ENCODE measurements at regions not wholly inside any gene's neighbourhood (a gene's known extent, or its start where the extent isn't known, plus 50 kb on each side); places are given as distances from the start of the nearest gene placed in this dataset.
"Not testable (repeated sequence)": the region's sequence is repeated elsewhere in the genome, so short reads cannot be mapped to it uniquely, and the experiment has no call there.

DNA sequence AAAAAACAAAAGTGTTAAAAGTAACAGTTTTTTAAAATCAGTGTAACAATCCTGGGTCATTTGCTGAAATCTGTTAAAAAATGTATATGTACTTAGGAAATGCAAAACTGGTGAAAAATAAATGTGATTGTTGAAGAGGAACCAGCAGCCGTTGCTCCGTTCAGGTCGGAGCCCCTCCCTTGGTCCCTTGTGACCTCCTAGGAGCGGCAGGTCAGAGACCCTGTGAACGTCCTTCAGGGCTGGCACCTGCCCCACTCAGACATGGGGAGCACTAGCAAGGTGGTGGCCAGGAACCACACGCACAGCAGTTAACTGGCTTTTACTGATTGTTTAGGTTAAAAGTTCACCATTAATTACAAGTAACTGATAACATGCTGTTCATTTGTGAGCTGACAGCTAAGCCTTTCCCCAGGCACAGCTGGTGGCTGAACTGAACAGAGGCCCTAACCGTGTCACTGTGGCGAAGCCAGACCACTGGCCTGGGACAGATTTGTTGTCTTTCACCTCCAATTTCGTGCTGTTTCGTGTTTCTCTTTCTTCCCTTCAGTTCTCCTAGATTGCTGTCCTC, 159.2 kb upstream of the ALKAL2 start:
- DNase-seq (ENCODE audit: low spot score) = no peak

DNA sequence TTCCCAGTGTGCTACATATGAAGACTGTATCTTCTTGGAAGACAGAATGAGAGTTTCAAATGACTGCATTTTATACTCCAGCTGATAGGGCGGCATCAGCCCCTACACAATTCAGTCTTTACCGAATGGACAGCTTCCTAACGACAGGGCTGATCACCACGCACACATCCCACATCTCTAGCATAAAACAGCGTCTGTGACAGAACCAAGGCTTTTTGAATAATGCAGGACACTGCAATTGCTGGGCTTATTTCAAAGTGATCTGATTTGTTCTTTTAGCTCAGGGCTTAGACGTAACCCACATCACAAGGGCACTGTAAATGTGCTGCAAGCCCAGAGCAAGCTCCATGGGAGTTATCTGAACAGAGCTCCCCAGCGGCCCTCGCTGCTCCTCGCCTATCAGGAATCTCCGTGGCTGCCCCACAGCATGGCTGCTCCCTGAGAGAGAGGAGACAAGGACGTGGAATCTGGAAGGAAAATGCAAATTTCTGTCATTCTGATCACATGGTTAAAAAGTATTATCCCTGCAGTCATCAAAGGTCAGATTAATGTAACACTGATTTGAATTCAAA, 158.5 kb upstream of the ALKAL2 start:
- DNase-seq (ENCODE audit: low spot score) = no peak

DNA sequence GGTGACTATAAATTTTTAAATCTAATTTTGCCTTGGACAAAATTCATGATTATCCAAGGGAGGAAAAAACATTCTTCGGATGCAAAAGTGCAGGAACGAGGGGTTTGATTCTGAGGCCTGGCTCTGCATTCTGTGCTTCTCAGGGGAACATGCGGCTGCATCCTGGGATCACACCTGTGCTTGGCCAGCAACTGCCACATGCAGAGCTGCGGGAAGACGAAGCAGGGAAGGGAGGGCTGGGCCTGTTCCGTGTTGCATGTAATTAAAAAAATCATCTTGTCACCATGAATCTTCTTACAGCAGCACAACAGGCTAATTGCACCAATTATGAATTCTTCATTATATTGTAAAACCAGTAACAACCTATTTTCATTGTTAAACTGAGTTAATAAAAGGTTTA, 158.0 kb upstream of the ALKAL2 start:
- DNase-seq (ENCODE audit: low spot score) = no peak

DNA sequence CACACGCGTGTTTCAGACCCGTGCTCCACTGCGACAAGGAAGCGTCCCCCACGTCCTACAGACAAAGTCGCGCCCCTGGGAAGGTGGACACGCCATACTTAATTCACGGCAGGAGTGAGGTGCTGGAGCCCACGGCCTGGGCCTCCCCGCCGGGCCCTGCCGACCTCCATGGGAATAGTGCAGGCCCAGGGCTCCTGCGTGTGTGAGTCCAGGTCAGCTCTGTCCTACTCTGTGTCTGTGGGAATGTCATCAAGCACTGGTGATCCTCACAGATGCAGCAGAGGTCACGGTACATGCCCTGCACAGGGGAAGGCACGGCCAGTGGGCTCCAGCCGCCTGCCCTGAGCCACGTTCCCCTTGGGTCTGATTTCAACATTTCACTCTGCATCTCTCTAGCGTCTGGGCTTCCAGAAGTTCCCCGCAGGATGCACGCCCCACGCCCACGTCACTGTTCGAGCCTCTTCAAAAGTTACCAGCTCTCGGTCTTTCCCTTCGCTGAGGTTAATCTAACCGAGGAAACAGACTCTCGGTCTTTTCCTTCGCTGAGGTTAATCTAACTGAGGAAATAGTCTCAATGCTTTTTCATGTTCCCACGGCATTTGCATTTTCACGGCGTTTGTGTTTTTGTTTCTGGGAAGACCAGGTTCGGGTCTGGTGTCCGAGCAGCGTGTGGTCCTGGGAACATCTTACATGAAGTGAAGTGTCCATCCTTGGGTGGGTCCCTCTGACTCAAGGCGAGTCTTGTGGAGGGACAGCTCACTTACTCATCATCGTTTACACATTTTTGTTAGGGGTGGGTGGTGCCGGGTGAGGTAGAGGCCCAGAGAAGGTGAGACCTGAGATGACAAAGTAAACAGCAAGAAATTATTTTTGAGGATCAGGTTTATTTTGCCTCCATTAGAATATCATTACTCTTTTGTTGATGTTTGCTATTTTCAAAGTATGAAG, 157.3 kb upstream of the ALKAL2 start:
- DNase-seq (ENCODE audit: low spot score) = no peak

DNA sequence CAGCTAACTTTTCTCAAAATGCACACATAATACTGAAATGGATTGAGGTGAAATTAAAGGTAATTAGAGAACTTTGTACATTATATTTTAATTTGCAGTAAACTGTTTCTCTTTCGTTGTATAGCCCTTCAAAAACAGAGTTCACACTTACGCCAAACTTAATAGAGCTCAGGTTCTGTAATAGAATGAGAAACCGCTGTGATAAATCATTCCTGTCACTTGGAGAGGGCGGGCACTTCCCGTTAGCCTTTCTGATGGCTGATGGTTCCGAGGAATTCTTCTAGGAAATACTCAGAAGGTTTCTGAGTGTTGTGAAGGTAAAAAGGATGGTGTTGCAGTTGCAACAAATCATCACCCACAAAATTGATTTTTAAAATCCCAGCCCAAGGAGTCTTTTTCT, 155.8 kb upstream of the ALKAL2 start:
- DNase-seq (ENCODE audit: low spot score) = no peak

DNA sequence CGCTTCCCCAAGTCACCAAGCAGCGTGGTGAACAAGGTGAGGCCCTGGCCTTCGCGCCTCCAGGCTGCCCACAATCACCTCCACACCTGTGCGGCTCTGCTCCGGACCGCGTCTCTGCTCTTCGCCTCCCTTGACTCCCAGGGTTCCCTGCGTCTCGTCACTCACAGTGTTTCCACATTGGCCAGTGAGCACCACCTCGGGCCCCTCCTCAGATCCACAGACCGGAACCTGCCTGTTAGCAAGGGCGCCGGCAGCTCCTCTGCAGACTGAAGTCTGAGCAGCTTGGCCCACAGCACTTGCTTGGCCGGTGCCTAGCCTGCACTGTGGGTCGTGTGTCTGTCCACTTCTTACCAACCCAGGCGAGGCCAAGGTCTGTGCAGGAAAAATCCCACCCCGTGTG, 155.3 kb upstream of the ALKAL2 start:
- no peak for DNase-seq (ENCODE audit: low spot score)

DNA sequence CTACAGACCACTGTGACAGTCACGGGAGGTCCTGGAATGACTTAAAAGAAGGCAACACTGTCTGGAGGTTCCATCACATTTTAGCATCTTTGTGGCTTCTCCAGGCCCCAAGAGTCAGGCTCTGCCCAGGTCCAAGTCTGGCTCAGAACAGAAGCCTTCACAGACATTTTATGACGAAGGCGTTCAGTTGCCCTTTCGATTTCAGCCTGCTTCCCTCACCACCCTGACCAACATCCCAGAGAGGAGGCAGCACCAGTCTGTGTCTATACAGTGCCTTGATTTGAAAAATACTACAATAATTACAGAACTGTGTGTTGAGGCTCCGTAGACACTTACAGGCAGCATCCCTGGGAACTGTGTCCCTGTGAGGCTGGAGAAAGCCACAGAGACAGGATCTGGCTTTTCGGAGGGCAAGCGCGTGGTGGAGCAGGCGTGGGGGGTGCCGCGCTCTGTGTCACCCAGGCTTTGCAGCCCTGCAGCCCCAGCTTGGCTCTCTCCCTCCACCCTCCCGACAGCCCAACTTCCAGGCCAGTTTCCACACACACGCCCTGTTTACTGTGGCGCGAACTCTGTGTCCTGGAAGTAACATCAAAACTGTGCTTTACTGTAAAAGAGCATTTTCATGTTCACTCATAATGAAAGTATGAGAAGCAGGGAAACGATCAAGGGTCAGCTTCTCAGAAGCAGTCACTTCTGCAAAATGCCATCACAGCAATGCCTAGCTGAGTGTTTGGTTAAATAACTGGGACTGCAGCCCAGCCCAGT, 153.5 kb upstream of the ALKAL2 start:
- DNase-seq (ENCODE audit: low spot score) = no peak

DNA sequence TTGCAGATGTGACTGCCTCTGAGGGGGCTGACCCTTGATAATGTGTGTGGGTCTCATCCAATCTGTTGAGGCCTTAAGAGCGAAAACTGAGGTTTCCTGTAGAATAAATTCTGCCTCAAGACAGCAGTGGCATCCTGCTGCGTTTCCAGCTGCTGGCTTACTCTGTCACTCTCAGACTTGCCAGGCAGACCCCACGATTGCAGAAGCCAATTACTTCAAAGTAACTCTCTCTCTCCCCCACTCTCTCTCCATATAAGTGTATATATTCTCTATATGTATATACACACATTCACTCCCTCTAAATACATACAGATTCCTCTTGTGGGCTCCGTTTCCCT, 152.5 kb upstream of the ALKAL2 start:
- no peak for DNase-seq (ENCODE audit: low spot score)

DNA sequence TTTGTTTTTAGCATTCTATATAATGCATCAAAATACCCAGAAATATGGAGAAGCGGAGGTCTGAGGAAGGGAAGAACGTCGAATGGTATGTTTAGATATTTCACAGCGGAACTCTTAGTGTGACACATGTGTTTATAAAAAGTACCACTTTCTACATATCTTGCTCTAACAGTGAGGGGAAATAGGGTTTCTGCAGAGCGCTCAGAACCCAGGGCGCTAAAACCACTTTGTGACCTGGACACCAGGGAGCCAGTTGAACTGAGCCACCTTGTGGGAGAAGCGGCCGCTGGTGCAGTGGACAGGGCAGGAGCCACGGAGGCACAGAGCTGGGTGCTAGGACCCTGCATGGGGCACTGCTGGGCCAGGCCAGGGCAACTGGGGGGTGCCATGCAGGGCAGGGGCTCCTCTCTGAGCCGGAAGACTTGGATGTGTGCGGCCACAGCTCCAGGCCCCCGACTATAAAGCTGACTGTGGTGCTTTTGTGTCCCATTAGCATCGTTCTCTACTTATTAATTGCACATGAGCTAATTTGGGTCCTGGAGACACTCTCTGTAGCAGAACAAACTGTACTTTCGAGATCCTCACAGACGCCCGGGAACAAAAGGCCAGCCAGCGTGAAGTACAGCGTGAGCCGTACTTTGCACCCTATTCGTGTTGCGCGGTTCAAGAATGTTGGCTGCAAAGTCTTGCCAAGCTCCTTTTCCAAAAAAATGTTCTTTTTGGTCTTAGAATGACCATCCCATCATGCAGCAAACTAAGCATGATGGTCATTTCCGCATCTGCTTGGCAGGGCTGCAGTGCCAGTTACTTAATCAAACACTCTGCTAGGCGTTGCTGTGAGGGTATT, 151.9 kb upstream of the ALKAL2 start:
- DNase-seq (ENCODE audit: low spot score) = no peak

DNA sequence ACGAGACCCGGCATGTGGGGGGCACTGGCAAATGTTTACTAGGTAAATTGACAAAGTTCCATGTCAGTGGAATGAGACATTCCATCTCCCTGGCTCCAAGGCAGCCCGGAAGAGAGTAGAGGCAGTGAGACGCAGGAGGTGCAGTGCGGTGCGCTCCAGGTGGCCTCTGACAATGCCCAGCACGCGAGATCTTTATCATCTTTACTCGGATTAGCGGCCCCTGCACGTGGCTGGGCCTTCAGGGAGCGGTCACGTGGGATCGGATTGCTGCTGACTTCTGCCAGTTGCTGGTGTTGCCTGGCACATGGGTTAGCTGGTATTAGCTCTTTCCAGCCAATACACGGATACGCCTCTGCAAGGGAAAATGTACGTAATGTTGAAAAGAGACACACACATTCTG, 151.2 kb upstream of the ALKAL2 start:
- peak; percentile 49 for DNase-seq (ENCODE audit: low spot score)

DNA sequence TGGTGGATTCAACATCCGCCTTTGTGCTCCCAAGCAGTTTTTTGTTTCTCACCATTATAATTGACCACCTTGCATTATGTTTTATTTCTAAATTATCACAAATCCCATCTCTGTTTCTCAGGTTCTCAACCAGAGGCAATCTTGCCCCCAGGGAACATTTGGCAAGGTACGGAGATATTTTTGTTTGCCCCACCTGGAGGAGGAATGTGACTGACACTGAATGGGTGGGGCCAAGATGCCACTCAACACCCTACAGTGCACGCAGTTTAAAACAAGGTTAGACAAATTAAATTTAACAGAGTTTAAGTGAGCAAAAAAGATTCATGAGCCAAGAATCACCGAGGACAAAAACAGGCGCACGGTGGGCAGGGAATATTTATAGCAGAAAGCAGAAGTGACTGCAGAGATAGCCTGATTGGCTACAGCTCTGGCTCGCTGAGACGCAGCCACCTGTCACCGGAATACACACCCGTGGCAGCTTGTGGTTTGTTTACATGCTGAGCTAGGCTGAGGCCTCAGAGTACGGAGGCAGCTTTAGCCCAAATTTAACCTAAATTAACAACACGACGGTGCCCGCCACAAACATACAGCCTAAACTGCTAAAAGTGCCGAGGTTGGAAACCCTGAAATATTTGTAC, 150.0 kb upstream of the ALKAL2 start:
- peak; percentile 37 for DNase-seq (ENCODE audit: low spot score)

DNA sequence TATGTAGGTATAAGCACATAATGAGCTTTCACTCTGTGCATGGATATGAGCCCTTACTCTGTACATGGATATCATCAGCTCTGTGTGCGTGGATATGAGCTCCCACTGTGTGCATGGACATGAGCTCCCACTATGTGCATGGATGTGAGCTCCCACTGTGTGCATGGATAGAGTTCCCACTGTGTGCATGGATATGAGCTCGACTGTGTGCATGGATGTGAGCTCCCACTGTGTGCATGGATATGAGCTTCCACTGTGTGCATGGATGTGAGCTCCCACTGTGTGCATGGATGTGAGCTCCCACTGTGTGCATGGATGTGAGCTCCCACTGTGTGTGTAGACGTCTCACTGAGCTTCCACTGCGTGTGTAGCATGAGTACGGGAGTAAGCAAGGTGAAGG, 149.3 kb upstream of the ALKAL2 start:
- peak; percentile 8 for DNase-seq (ENCODE audit: low spot score)

DNA sequence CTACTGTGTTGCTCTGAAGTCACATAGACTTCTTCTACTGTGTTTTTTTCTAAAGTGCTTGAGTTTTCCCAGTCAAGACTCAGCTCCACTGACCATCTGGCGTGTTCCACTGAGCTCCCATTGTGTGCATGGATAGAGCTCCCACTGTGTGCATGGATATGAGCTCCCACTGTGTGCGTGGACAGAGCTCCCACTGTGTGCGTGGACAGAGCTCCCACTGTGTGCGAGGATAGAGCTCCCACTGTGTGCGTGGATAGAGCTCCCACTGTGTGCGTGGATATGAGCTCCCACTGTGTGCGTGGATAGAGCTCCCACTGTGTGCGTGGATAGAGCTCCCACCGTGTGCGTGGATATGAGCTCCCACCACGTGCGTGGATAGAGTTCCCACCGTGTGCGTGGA, 148.3 kb upstream of the ALKAL2 start:
- DNase-seq (ENCODE audit: low spot score) = no peak

DNA sequence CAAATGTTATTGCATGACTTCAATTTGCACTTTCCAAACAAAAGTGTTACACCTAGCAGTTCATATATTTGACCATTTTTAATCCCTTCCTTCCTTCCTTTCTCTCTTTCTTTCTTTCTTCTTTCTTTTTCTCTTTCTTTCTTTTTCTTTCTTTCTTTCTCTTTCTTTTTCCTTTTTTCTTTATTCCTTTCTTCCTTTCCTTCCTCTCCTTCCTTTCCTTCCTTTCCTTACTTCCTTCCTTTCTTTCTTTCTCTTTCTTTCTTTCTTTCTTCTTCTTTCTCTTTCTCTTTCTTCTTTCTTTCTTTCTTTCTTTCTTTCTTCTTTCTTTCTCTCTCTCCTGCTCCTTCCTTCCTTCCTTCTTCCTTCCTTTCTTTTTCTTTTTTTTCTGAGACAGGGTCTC, 146.7 kb upstream of the ALKAL2 start:
- no peak for DNase-seq (ENCODE audit: low spot score)

DNA sequence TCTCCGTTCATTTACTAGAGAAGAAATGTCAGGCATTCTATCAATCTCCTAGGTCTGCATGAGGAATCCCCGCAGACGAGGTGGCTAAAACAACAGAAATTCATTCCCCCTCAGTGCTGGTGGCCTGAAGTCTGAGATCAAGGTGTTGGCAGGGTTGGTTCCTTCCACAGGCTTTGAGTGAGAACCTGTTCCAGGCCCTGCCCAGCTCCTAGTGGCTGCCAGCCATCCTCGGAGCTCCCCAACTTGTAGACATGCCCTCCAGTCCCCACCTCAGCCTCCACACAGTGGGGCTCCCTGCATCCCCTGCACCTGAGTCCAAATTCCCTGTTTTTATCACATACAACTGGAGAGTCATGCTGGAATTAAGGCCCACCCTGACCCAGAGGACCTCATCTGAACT, 145.3 kb upstream of the ALKAL2 start:
- no peak for DNase-seq (ENCODE audit: low spot score)

DNA sequence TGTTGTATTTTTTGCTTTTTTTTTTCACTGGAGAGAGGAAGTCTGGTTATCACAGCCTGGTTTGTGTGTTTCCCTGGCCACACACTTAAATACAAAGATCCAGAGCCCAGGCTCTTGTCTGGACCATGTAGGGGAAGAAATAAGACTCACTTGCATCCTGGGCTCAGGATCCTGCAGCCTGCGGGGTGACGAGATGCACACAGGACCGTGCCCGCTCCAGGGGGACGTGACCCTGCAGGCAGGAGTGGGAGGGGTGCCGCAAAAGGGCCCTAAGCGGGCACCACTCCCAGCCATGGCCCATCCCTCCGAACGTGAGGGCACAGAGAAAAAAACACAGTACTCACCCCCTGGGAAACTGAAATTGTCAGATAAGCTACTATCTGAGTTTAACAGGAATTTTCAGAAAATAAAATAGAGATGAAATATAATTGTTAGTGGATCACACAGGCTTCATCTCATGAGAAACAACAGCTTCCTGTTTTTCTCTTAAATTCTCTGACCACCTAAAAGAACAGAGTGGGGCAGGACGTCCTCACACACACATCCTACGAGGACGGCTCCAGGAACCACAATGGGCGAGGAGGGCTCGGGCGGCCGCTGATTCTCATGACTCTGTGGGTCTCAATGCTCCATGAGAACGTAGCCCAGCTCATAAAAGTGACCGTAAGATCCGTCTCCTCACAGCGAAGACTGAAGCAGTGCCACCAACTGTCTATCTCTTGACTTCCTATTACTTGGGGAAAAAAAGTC, 142.6 kb upstream of the ALKAL2 start:
- DNase-seq (ENCODE audit: low spot score) = no peak

DNA sequence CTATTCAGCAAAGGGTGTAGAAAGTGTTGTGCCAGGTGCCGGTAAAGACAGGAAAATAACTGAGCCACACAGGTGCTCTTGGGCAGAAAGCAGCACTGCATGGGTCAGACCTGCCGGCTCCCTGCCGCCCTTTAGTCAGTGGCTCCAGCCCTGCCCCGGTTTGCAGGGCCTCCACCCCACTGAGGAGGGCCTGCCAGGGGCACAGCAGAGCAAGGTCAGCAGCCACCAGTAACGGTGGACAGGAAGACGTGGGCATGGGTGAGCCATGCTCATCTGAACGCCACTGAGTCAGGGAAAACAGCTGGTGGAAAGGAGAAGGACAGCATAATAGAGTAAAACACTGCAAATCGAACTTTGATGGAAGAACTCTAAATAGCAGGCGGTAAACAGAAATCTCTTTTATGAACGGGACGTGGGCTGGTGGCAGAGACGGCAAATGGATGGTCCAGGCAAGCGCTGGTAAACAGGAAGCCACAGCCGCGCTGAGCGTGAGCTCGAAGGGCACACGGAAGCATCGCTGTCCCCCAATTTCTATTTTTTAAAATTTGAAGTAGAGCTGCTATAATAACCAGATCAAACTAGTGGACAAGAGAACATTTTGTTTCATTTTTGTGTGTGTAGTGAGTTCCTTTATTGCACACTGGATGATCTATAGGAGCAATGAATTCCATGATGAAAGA, 141.8 kb upstream of the ALKAL2 start:
- DNase-seq (ENCODE audit: low spot score) = no peak

DNA sequence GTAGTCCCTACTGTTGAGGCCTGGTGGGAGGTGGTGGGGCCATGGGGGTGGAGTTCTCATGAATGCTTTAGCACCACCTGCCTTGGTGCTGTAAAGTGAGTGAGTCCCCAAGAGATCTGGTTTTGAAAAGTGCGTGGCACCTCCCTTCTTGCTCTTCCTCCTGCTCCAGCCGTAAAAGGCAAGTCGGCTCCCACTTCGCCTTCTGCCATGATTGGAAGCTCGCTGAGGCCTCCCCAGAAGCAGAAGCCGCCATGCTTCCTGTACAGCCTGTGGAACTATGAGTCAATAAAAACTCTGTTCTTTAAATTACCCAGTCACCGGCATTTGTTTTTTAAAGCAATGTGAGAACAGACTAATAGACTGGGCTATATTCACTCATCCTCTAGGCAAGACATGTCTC, 141.3 kb upstream of the ALKAL2 start:
- no peak for DNase-seq (ENCODE audit: low spot score)

DNA sequence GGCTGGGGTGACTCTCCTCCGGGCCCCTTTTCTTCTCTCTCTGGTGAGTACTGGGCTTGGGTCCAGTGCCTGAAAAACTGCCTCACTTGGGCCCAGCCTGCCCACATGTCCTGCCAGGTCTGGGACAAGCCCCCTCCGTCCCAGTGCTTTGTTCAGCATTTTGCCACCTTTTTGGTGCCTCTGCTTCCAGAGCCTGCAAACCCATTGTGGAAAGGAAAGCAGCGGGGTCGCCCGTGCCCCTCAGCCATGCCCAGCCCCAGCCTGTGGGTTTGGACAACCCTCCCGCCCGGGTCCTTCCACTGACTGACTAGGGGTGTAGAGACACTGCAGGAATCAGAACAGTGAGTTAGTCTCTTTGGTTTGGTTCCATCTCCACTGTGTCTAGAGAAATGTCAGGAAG, 140.7 kb upstream of the ALKAL2 start:
- DNase-seq (ENCODE audit: low spot score) = no peak

DNA sequence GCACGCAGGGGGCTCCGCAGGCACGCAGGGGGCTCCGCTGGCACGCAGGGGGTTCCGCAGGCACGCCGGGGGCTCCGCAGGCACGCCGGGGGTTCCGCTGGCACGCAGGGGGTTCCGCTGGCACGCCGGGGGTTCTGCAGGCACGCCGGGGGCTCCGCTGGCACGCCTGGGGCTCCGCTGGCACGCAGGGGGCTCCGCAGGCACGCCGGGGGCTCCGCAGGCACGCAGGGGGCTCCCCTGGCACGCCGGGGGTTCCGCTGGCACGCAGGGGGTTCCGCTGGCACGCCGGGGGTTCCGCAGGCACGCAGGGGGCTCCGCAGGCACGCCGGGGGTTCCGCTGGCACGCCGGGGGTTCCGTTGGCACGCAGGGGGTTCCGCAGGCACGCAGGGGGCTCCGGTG, 138.8 kb upstream of the ALKAL2 start:
- DNase-seq (ENCODE audit: low spot score) = not testable (repeated sequence)
